Mucosa of rectum (tissue), 2 donors: ENCODE measurements at regions not wholly inside any gene's neighbourhood (a gene's known extent, or its start where the extent isn't known, plus 50 kb on each side); places are given as distances from the start of the nearest gene placed in this dataset.
"Not testable (repeated sequence)": the region's sequence is repeated elsewhere in the genome, so short reads cannot be mapped to it uniquely, and the experiment has no call there.

Source experiments
- H3K27ac ChIP-seq, 2 donors: one replicate each; pipeline ENCODE4 v1.7.0; 2013; ENCODE audit warnings: inconsistent platforms in 2 of 2, low read depth in 2 of 2, low read length in 2 of 2
- H3K27me3 ChIP-seq, 2 donors: one replicate each; pipeline ENCODE4 v1.7.0; 2013; ENCODE audit warnings: low read length in 2 of 2; ENCODE audit not compliant: control insufficient read depth in 2 of 2, insufficient read depth in 2 of 2
- H3K36me3 ChIP-seq, 2 donors: one replicate each; pipeline ENCODE4 v1.7.0; 2013; ENCODE audit warnings: low read length in 2 of 2; ENCODE audit not compliant: control insufficient read depth in 2 of 2, insufficient read depth in 2 of 2
- H3K4me1 ChIP-seq, 2 donors: one replicate each; pipeline ENCODE4 v1.7.0; 2013; ENCODE audit warnings: low read length in 2 of 2, mild to moderate bottlenecking in 1 of 2; ENCODE audit not compliant: control insufficient read depth in 2 of 2, insufficient read depth in 2 of 2
- H3K4me3 ChIP-seq, 2 donors: one replicate each; pipeline ENCODE4 v1.7.0; 2013; ENCODE audit warnings: low read length in 2 of 2
- H3K9ac ChIP-seq, 2 donors: one replicate each; pipeline ENCODE4 v1.7.0; 2013; ENCODE audit warnings: low read length in 2 of 2, low read depth in 1 of 2, mild to moderate bottlenecking in 1 of 2
- H3K9me3 ChIP-seq, 2 donors: one replicate each; pipeline ENCODE4 v1.7.0; 2013; ENCODE audit warnings: low read length in 2 of 2; ENCODE audit not compliant: control insufficient read depth in 2 of 2
- donor health status: healthy.
- donor health status: Normal muscosa, but diverticular disease.

GRCh38 chr2:236776206-236776605, 206.6 kb downstream of the ACKR3 start:
- Histone ChIP-seq H3K4me3 (no peak overlapping the region), H3K4me1 (no peaks in the 10 kb centered on the region), H3K9ac (no peak overlapping the region), H3K27ac (no peak overlapping the region), H3K36me3 (no peaks in the 10 kb centered on the region), H3K27me3 (no peaks in the 10 kb centered on the region), H3K9me3 (no peaks in the 10 kb centered on the region)

- Histone ChIP-seq H3K9ac (no peak overlapping the region), H3K9me3 (no peaks in the 10 kb centered on the region), H3K36me3 (no peaks in the 10 kb centered on the region), H3K4me3 (no peak overlapping the region), H3K27ac (no peak overlapping the region), H3K27me3 (no peaks in the 10 kb centered on the region), H3K4me1 (no peaks in the 10 kb centered on the region)
Observed at GRCh38 chr2:236776695-236777251, 207.1 kb downstream of the ACKR3 start.

GRCh38 chr2:236777408-236777807, 207.8 kb downstream of the ACKR3 start:
- Histone ChIP-seq H3K9ac (no peak overlapping the region), H3K27me3 (no peaks in the 10 kb centered on the region), H3K4me1 (no peaks in the 10 kb centered on the region), H3K27ac (no peak overlapping the region), H3K9me3 (no peaks in the 10 kb centered on the region), H3K4me3 (no peak overlapping the region), H3K36me3 (no peaks in the 10 kb centered on the region)

GRCh38 chr2:236781933-236782816, 212.6 kb downstream of the ACKR3 start:
- H3K4me3 ChIP-seq, result no peak overlapping the region
- no peaks in the 10 kb centered on the region for H3K9me3 ChIP-seq
- no peaks in the 10 kb centered on the region for H3K36me3 ChIP-seq
- H3K27ac ChIP-seq, result no peak overlapping the region
- H3K27me3 ChIP-seq, result no peaks in the 10 kb centered on the region
- H3K4me1 ChIP-seq, result no peaks in the 10 kb centered on the region
- no peak overlapping the region for H3K9ac ChIP-seq

- H3K4me3 ChIP-seq, result no peak overlapping the region
Observed at GRCh38 chr2:236782938-236783337, 213.3 kb downstream of the ACKR3 start.

GRCh38 chr2:236783417-236784020, 213.9 kb downstream of the ACKR3 start:
- Histone ChIP-seq H3K27ac (no peak overlapping the region), H3K9me3 (no peaks in the 10 kb centered on the region), H3K36me3 (no peaks in the 10 kb centered on the region), H3K4me1 (no peaks in the 10 kb centered on the region), H3K4me3 (no peak overlapping the region), H3K9ac (no peak overlapping the region), H3K27me3 (no peaks in the 10 kb centered on the region)

More at GRCh38 chr2:236782938-236783337, 213.3 kb downstream of the ACKR3 start:
- Histone ChIP-seq H3K27ac (no peak overlapping the region), H3K27me3 (no peaks in the 10 kb centered on the region), H3K9ac (no peak overlapping the region), H3K36me3 (no peaks in the 10 kb centered on the region), H3K4me1 (no peaks in the 10 kb centered on the region), H3K9me3 (no peaks in the 10 kb centered on the region)

- Histone ChIP-seq H3K27me3 (no peaks in the 10 kb centered on the region), H3K27ac (no peak overlapping the region), H3K9me3 (no peaks in the 10 kb centered on the region), H3K36me3 (no peaks in the 10 kb centered on the region), H3K4me1 (no peaks in the 10 kb centered on the region), H3K9ac (no peak overlapping the region), H3K4me3 (no peak overlapping the region)
Observed at GRCh38 chr2:236785611-236786057, 216.0 kb downstream of the ACKR3 start.

GRCh38 chr2:236786751-236787150, 217.1 kb downstream of the ACKR3 start:
- H3K4me3 ChIP-seq, result no peak overlapping the region
- no peaks in the 10 kb centered on the region for H3K4me1 ChIP-seq
- no peak overlapping the region for H3K27ac ChIP-seq
- no peaks in the 10 kb centered on the region for H3K27me3 ChIP-seq
- H3K9ac ChIP-seq, result no peak overlapping the region
- no peaks in the 10 kb centered on the region for H3K9me3 ChIP-seq
- no peaks in the 10 kb centered on the region for H3K36me3 ChIP-seq

- not testable (repeated sequence) for H3K9ac ChIP-seq, H3K9me3 ChIP-seq, H3K27ac ChIP-seq, H3K4me3 ChIP-seq, H3K4me1 ChIP-seq, H3K27me3 ChIP-seq, H3K36me3 ChIP-seq
Observed at GRCh38 chr2:236787376-236787775, 217.8 kb downstream of the ACKR3 start.

- H3K27ac ChIP-seq, result no peak overlapping the region
- H3K27me3 ChIP-seq, result no peaks in the 10 kb centered on the region
- no peaks in the 10 kb centered on the region for H3K9me3 ChIP-seq
Observed at GRCh38 chr2:236787885-236788284, 218.3 kb downstream of the ACKR3 start.

More at GRCh38 chr2:236787885-236788284, 218.3 kb downstream of the ACKR3 start:
- no peak overlapping the region for H3K4me3 ChIP-seq
- no peaks in the 10 kb centered on the region for H3K4me1 ChIP-seq
- H3K9ac ChIP-seq, result no peak overlapping the region
- no peaks in the 10 kb centered on the region for H3K36me3 ChIP-seq
